8988T (cell line): ENCODE measurements at regions not wholly inside any gene's neighbourhood (a gene's known extent, or its start where the extent isn't known, plus 50 kb on each side); places are given as distances from the start of the nearest gene placed in this dataset.

Experiments
- DNase-seq: peaks from one replicate; pipeline ENCODE4 v3.0.0; 2011

DNA sequence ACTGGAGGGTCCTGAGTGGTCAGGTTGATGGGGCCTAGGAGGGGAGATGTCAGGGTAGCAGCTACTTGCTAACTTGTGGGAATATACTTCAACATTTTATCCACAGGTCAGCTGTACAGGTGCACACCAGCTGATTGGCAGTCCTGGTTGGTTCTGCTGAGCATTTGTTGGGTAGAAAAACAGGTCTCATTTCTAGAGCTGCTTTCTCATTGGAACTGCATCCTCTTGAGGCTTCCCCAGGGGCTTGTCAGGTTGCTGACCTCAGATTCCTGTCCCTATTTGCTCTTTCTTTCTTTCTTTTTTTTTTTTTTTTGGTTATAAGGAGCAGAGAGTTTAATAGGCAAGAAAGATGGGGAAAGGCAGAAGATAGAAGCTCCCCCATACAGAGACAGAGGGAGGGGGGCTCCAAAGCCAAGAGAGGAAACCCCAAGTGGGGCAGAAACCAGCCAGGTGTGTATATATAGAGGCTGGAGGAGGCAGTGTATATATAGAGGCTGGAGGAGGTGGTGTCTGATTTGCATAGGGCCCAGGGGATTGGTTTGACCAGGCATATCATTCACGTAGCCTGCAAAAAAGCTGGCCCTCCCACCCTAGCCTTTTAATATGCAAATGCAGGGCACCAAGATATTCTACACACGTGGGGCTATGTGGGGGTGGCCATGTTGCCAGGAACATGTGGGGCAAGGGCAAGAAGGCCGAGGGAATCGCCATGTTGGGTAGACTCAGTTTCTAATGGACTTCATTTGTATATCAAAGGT is 57.3 kb upstream of the STUM start:
- DNase-seq = no peak

DNA sequence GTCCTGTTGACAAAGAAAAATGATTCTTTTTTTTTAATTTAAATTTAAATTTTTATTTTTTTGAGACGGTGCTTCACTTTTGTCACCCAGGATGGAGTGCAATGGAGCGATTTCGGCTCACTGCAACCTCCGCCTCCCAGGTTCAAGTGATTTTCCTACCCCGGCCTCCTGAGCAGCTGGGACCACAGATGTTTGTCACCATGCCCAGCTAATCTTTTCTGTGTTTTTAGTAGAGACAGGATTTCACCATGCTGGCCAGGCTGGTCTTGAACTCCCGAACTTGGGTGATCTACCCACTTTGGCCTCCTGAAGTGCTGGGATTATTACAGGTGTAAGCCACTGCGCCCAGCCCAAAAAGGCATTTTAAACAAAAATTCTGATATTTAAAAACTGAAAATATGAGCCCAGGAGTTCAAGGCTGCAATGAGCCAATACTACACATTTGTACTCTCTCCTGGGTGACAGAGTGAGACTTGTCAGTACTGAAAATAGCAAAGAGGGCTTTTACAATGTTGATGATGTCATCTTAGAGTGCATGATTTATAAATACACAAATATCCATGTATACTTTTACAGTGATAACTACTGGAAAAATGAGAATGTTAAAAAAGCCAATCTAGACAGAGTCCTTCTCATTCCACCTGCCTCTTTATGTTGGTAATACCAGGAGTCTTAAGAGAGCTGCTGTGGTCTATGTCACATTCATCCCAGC is 56.0 kb upstream of the STUM start:
- DNase-seq = no peak

DNA sequence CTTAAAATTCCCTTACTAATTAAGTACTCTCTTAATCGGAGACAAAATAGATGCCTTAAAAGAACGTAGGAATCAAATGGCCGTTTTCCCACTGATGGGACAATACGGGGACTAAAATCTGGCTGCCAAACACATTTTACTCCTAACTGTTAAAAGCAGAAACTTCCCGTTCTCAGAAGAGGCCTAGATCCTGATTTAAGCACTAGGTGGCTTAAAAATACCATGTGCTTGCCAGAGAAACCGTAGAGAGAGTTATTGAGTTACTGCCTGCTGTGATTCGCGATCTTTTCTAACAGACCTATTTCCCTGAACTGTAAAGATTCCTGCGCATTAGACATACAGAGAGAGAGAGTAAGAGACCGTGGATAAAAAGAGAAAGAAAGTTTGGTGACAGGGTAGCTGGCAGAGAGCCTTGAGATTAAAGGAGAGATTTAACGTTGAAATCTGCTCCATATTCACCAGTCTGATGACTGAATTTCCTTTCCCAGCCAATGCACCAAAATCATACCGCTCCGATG is 54.4 kb upstream of the STUM start:
- no peak for DNase-seq

DNA sequence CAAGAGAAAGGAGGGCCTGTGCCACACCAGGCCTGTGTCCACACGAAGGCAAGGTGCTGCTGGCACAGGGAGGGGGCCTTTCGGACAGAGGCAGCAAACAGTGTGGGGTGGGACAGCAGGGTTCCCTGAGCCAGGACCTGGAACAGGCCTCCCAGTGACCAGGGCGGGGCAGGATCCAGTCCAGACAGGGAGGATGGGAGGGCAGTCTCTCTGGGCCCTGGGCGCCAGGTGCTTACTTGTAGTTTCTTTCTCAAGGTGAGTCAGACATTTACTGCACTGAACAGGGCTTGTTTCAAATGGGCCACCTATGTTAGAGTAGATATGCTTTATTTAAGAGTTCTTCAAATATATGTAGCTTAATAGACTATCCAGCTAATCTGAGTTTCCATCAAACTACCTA is 52.8 kb upstream of the STUM start:
- DNase-seq = no peak

DNA sequence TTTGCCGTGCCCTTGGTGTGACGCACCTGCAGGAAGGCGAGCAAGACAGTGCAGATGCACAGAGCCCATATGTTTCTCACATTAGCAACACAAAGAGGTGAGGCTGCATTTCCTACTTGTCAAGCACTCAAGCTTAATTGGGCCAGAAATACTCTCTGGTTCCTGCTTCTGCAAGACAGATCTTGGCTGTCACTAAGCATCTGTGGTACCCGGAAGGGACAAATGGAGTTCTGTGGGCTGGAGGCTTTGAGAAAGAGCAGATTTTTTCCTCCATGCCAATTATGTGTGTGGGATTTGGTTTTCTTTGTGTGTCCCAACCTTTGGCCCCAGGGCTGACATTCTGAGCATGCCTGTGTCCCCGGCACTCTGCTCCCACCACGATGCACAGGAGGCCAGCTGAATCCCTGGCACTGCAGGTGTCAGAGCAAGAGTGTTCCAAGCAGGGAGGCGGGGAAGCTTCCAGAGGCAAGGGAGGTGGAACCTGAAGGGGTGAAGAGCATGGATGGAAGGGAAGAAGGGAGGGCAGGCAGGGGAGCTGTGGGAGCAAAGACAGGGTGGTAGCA is 52.0 kb upstream of the STUM start:
- DNase-seq = no peak

DNA sequence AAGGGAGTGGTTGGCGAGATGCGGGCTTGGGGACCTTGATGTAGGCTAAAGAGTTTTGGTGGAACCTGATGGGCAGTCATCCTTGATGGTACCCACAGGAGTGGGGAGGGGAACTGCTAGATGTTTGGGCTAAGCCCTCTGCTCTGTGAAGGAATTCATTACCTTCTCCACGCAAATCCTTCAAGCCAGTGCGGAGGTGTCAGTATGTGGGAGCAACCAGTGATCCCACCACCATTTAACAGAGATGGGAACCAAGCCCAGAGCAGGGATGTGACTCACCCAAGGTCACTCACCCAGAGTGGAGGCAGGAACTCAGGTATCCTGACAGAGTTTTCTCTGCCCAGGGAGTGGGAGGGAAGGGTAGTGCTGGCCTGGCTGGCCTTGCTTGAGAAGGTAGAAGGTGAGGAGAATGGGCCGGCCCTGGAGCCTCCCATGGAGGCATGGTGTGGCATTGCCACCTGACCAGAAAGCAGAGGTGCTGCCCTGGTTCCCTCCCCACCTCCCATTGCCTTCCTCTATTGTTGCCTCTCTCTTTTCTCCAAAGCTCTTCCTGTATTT is 51.2 kb upstream of the STUM start:
- DNase-seq = no peak

DNA sequence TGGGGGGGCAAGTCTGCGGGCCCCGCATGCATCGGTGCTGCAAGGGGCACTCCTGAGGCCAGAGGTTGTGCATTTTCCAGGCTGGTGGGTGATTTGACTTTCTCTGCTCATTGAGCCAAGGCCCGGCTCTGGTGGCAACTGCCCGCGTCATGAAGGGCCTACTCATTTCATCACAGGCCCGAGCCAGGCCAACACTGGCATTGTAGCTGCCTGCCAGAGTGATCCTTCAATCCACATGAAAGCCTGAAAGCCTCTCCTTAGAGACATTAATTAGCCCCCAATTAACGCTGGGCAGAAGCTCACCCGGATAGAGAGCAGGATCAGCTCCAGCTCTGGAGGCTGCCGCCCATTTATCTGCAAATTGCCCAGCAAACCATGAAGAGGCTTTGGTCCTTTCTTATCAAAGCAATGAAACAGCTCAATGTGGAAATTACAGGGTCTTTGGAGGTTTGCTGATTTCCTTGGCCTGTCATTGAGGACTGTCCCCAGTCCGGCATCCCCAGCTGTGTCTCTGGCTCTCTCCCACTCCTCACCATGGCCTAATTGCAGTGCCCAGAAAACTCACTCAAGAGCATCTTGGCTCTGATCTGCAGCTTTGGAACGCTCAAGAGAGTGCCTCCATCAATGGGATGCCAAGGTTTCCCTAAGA is 50.4 kb upstream of the STUM start:
- DNase-seq = no peak

DNA sequence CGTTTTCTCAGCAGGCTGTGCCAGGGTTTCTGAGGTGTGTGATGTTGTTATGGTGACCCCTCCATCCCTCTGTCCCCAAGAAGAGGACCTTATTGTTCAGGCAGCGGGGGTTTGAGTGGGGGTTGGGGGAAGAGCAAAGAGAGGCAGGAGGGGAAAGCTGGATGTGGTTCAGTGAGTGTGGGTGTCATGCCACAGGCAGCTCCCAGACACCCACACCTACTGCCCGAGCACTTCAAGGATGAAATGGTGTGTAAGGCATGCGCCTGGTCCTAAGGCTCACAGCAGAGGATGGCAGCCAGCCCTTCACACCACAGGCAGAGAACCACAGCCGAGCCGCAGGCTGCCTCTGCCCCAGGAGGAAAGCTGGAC is 49.9 kb upstream of the STUM start:
- no peak for DNase-seq
